ENCODE measurements at regions not wholly inside any gene's neighbourhood (a gene's known extent, or its start where the extent isn't known, plus 50 kb on each side); places are given as distances from the start of the nearest gene placed in this dataset.

DNA sequence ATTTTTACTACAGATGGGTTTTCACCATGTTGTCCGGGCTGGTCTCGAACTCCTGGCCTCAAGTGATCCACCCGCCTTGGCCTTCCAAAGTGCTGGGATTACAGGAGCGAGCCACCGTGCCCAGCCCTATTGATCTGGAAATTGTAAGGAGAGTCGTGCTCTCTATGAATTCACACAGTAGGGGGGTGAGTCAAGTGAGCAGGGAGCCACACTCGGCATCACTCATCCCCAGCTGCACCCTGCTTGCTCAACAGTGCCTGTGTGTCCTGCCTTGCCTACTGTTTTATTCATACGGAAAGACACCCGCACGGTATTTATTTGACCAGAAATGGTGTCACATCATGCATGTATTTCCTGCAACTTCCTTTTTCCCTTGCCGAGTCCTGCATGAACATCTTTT, 157.2 kb upstream of the FOXF1 start:
- RAD21 ChIA-PET (ENCODE audit: unreplicated experiment) = no interaction called here
- no peaks in the 10 kb centered on the region; the same call in 1 of the 2 replicates for H4K20me1 ChIP-seq (ENCODE audit: control insufficient read depth, insufficient read depth)
- no peak overlapping the region for H3K4me2 ChIP-seq (ENCODE audit: control insufficient read depth, insufficient read depth)
- no peaks in the 10 kb centered on the region for H3K36me3 ChIP-seq (ENCODE audit: control insufficient read depth in 2 of 2, insufficient read depth in 2 of 2, low read length in 1 of 2)
- no peak overlapping the region for H3K9ac ChIP-seq (ENCODE audit: control insufficient read depth, insufficient read depth, low read length)
- in situ Hi-C loops (cut with MboI) = no loop called here
- WGBS (ENCODE audit: insufficient coverage, insufficient replicate concordance, low lambda C conversion rate, missing lambda C conversion rate) = 40% methylated on average over 11 of the region's 11 CpGs
- intact Hi-C loops (cut with micrococcal nuclease; ENCODE audit: unreplicated experiment) = no loop called here
- H2AFZ ChIP-seq (ENCODE audit: control insufficient read depth, low read depth, low read length) = no peak overlapping the region
- H3K27ac ChIP-seq (ENCODE audit: control insufficient read depth, insufficient read depth) = no peak overlapping the region
- POLR2A ChIA-PET = no interaction called here
- no peaks in the 10 kb centered on the region for H3K79me2 ChIP-seq (ENCODE audit: control insufficient read depth, insufficient read depth, low read length)
- SMC1A ChIA-PET (ENCODE audit: uncharacterized antibody, unreplicated experiment) = no interaction called here
- ATAC-seq (no peak), DNase-seq (ENCODE audit: low read depth, low spot score) (no peak), FAIRE-seq (no peak)
- BruUV-seq (replicated peaks) = no TSS peak
- H3K9me3 ChIP-seq (replicated peaks; ENCODE audit: control insufficient read depth, insufficient read depth, low read length) = no peaks in the 10 kb centered on the region
- no peak for TF ChIP-seq SKIL (IDR thresholded peaks at IDR 0.05; ENCODE audit: low read depth, poor library complexity, severe bottlenecking)
- TF ChIP-seq CHD2 (IDR thresholded peaks at IDR 0.05; ENCODE audit: borderline replicate concordance, low read depth, low read length) = no peak
- no peak for TF ChIP-seq KLF5 (IDR thresholded peaks at IDR 0.05; ENCODE audit: partially characterized antibody)
- no peak for TF ChIP-seq PAX5 (IDR thresholded peaks at IDR 0.05; ENCODE audit: borderline replicate concordance, low read depth, low read length)
- TF ChIP-seq USF1 (IDR thresholded peaks at IDR 0.05; ENCODE audit: borderline replicate concordance, extremely low read length, insufficient read depth, low read depth, low read length) = no peak
- no peak for TF ChIP-seq HDAC2 (IDR thresholded peaks at IDR 0.05)
- no peak for TF ChIP-seq EP300 (IDR thresholded peaks at IDR 0.05; ENCODE audit: borderline replicate concordance in 1 of 2, control insufficient read depth in 1 of 2, low read depth in 2 of 2, low read length in 2 of 2)
- no peak for TF ChIP-seq EZH2 (IDR thresholded peaks at IDR 0.05; ENCODE audit: borderline replicate concordance, control insufficient read depth, low read depth, low read length)
- no peak for TF ChIP-seq NRF1 (conservative IDR thresholded peaks at IDR 0.05; ENCODE audit: low read depth, low read length)
- no peak for TF ChIP-seq ZNF207 (IDR thresholded peaks at IDR 0.05; ENCODE audit: borderline replicate concordance)
- no peak for TF ChIP-seq EGR1 (IDR thresholded peaks at IDR 0.05; ENCODE audit: borderline replicate concordance in 1 of 2, low read depth in 2 of 2, low read length in 2 of 2)
- no peak for TF ChIP-seq NR2C2 (IDR thresholded peaks at IDR 0.05; ENCODE audit: borderline replicate concordance, control insufficient read depth, insufficient read length, low read depth)
- no peak for TF ChIP-seq RELA (IDR thresholded peaks at IDR 0.05; ENCODE audit: borderline replicate concordance, partially characterized antibody)
- no peaks in the 10 kb centered on the region for H3K4me1 ChIP-seq (ENCODE audit: control insufficient read depth, insufficient read depth, low read length)
- H3K4me3 ChIP-seq = no peak overlapping the region
- CTCF ChIA-PET = no interaction called here
- H3K27me3 ChIP-seq (replicated peaks in 1 of 2; ENCODE audit: control insufficient read depth in 2 of 2, insufficient read depth in 2 of 2, low read length in 1 of 2) = peaks cover 2 to 4% of the 10 kb centered on the region in 2 experiments; a peak in 2 of 4 replicates

Data from GM12878 (cell line).